NCI-H510A treated with DMSO at 0.1 percent for 48 hours (cell line): ENCODE measurements at regions not wholly inside any gene's neighbourhood (a gene's known extent, or its start where the extent isn't known, plus 50 kb on each side); places are given as distances from the start of the nearest gene placed in this dataset.
"Not testable (repeated sequence)": the region's sequence is repeated elsewhere in the genome, so short reads cannot be mapped to it uniquely, and the experiment has no call there.

Experiments used
- DNase-seq: peaks from one replicate; lab custom pipeline; 2025; lab: John Stamatoyannopoulos, UW

DNA sequence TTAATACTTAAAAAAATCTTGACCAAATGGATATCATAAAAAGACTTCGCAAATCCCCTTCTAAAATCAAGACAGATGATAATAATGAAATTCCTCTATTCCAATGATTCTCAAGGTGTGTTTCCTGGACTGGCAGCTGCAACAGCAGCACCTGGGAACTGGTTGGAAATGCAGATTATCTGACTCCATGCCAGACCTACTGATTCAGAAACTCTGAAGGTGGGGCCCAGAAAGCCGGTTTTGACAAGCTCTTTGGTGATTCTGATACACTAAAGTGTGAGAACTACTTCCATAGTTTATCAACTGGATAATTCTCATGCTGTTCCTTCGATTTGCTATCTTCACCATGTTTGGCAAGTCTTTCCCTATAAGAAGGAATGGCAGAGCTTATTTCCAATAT lies 252.1 kb downstream of the COL12A1 start:
- no peak for DNase-seq

DNA sequence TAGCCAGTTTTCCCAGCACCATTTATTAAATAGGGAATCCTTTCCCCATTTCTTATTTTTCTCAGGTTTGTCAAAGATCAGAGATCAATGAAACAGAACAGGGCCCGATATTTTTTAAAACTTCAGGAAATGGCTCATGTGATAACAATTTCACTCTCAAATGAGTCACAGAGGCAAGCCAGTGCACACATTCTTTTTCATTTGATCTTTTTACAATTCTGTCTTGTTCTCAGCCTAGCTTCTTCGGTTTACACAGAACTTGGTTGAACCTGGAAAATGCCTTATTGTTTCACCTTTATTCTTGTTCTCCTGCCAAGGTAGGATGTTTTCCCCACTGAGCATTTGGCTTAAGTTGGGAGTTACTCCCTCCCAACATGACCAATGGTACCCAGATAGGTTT lies 258.9 kb downstream of the COL12A1 start:
- DNase-seq = no peak

DNA sequence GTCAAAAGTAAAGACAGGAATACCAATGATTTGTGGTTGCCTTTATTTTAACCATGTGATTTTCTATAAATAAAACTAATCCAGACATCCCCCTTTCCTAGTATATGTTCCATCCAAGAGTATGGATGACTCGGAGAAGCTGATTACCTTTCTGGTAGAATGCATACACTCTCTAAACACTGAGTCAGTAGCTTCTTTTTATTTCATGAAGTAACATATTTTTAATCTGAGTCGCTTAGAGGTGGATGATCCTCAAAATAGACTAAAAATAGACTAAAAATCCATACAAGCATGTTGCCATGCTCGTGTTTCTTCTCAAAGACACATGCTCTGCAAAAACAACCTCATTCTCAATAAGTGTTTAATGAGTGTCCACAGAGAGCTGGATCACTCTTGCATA lies 263.7 kb downstream of the COL12A1 start:
- no peak for DNase-seq

DNA sequence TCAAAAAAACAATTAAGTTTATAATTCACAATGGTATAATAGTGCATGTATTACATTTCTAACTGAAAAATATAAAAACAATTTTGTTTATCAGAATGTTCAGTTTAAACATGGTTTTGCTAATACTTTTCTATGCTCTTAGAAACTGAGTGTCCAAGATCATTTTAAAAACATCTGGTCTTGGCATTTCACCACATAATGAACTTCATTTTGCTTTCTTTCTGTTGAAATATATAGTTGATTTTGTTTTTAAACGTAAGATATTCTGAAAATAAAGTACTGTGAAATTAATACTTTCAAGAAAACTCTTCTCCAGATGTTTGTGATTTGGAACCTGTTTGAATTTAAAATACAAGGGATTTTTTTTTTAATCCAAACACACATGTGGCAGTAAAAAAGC lies 264.4 kb downstream of the COL12A1 start:
- DNase-seq = no peak

DNA sequence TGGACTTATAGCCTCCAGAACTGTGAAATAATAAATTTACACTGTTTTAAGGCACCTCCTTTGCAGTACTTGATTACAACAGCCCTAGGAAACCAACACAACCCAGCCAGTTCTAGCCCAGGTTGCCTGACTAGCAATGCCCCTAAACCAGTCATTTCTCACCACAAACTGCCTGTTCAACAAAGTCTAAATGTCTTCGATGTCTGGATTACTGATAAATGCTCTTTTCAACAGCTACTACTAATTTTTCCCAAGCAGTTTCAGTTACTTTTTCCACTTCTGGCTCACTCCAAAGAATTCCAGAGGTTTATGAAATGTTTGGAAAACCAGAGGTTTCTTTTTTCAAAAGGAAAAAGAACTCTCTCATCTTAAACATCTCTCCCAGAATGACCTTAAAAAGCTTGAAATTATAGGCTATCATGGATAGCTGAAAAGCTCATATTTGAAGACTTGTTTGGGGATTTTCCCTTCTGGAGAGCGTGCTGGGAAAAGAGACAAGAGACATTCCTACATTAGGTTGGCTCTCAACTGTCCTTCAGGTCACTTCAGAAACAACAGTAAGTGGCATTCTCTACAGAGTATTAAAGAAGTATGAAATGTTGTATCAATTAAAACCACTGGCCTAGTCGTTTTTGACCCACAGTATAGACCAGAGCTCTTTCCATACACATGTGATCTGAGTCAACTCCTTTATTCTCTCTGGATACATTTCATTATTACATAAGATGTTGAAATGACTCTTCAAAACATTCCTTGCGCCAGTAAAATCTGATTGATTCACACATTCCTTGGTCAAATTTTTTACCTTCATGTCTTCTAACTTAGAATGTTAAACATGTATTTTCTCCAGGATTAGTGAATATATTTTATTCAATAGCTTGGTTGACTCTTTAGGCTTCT lies 265.9 kb downstream of the COL12A1 start:
- no peak for DNase-seq

DNA sequence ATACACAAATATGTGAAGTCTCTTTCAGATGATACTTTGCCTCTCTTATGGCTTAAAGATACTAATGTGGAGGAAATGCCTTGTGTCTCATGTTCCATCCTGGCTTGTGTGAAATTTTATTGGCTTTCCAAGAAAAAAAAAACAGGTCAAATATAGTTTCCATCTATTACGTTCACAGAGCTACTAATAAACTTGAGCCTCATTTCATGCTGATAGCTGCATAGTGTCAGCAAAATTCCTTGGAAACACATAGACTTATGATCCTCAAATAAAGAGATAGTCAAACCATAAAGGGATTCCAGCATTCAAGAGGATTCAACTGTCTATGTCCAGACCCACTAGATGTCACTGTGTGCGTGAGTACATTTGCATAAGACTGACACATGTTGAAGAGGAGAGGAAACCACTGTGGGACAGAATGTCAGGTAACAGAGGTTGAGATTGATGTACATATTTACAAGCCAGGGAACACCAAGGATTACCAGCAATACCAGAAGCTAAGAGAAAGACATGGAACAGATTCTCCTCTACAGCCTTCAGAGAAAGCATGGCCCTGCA lies 266.6 kb downstream of the COL12A1 start:
- no peak for DNase-seq

DNA sequence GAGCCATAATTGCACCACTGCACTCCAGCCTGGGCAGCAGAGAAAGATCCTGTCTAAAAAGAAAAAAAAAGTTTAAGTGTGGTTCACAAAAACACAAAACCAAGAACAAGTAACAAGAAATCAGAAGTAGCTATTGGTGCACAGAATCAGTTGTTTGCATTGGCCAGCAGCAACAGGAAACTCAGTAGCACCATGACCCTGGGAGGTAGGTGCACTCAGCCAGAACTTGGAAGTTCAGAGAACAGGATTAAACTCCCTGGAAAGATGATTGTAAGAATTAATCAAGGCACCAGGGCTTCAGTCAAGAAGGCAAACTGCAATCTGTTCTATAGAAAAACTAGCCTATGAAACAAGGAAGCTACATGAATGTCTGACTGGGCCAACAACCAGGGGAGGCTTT lies 267.9 kb downstream of the COL12A1 start:
- DNase-seq = no peak

DNA sequence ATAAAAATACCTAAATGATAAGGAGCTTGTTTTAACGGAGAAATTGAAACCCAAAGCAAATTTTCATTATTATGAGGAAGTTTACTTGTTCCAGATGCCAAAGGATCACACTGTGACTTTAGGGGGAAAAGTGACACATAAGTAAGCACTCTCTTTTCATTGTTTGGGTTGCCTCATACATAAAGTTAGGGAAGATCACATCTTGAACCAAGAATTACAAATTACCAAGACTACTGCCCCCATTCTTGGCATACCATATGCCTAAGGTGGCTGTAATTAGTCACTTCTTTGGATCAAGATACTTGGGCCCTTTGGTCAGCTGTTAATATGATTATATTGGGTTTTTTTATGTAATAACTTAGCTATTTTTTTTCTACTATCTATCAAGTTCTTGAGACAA lies 269.0 kb downstream of the COL12A1 start:
- DNase-seq = no peak

DNA sequence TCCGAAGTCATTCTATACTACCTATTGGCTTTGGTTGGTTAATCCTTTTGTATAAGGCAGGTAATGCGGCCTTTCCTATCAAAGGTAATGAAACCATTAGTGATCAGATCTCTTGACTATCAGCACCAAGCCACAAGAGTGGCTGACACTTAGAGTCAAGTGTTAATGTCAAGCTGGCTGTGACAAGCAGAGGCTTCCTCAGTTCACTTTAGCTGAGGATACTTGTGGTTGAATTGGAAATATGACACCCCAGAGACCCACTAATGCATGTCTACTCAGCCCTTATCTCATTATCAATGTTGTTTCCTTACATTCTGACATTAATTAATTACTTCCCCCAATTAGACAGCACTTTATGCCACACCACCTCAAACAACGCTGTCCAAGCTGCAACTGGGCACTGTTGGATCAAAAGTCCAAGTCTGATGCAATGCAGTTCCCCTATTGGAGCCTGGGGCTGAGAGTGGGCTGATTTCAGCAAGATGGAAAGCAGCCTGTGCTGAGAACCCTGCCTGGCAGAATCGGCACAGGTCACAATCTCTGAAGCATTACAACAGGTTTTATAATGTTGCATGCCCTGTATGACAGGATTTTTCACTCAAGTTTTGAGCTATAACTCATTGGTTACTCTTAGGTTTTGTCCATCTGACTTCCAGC lies 273.5 kb downstream of the COL12A1 start:
- peak; percentile 40 for DNase-seq

DNA sequence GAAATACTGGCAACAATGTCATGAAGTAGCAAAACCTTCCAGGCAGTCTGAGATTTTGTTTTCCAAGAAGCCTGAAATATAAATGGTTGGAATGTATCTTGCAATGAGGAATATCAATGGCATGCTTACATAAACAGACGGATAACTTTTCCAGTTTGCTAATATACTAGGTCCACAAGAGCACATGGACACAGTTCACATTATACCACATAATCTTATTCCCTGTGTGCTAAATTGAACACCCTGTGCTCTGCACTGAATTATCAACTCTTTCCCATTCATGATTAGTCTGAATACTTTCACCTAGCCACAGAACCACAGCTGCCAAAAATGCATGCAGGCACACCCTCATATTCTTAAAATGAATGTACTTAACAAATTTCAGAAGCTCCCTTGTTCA lies 274.3 kb downstream of the COL12A1 start:
- no peak for DNase-seq

DNA sequence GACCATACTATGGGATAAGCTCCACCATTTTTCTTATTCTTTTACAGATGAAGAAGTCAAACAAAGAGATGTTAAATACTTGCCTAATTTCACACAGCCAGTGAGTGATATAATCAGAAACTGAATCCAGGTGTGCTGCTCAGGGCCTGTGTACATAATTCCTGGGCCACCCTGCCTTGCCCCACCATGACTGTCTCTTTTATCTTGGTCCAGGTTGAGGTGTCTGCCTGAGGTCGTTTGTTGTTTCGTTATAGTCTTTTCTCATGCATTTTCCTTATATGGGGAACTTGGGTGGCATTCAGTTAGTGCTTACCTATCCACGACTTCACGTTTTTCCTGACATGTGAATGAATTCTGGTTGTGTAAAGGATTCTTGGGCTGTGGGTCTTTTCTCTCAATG lies 277.6 kb downstream of the COL12A1 start:
- DNase-seq = no peak

DNA sequence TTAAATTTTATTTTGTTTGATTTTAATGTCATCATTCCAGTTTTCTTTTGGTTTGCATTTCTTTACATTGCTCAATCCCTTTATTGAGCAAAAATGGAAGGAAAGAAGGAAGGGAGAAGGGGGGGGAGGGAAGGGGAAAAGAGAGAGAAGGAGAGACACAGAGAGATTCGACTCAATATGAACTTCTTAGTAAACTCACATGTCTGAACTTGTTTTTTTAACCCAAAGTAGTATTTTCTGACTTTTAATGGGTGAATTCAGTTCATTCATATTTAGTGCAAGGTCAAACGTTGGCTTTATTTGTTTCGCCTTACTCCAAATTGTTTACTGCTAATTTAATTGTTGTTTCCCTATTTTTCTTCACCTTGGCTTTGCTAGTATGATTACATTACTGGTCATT lies 278.6 kb downstream of the COL12A1 start:
- no peak for DNase-seq

DNA sequence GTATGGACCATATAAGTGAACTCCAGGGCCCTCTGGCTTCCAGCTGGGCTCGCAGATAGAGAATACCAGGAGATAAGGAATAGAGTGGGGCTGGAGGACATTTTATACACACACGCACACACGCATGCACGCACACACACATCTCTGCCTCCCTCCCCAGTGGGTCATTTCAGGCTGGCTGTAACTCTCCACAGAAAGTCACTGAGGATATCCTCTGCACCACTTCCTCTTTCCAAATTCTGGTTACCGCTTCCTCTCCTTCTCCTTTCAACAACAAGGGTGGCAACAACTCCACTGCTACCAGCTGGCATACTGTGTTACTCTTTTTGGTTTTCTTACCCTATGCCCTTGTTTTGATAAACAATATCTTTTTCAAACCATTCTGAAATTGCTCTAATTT lies 280.2 kb downstream of the COL12A1 start:
- no peak for DNase-seq

DNA sequence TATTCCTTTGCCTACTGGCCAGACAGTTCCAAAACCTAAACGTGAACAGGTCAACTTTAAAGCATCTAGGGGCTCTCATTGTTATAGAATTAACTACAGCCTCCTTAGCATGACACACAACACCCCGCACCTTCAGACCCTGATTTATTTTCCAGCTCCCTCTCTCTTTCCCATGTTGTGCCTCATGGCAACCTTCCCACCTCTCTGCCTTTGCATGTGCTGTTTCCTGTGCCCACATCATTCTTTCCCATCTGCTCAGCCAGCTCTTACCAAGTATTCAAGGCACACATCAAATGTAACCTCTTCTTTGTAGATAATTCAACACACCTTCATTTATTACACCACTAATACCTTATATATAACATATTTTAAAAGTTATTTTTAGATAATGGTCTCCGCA lies 291.0 kb downstream of the COL12A1 start:
- DNase-seq = no peak

DNA sequence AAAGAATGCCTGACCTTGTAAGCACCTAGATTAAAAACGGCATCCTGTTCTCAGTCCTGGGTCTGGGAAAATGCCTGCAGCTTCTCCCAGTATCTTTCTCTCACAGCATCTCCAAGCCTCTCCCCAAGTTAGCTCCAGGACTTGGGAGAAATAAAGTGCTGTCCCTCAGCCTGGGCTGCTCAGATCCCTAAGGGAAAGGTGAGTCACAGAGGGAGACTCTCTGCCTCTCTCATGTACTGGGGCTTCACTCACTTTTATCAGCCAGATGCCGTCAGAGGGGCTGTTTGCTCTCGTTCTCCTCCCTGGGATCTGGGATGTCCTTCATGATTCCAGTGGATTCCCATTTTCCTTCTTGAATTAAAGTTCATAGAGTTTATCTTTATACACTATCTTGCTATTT lies 293.6 kb downstream of the COL12A1 start:
- DNase-seq = no peak

DNA sequence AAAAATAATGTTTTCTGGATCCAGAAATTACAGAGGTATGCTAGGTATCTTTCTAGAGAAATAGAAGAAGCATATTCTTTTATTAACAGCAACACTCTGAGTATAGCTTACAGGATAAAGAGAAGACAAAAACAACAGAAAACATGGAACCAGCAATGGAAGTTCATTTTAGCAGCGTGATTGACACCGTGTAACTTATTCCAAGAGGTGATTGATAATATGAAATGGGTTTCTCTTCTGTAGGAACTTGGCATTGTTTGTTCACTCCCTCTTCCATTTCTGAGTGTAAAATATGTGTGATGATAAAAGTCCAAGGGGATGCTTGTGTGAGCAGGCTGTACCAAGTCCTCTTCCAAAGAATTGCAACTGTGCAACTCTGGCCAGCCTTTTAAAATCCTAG lies 303.0 kb downstream of the COL12A1 start:
- no peak for DNase-seq

DNA sequence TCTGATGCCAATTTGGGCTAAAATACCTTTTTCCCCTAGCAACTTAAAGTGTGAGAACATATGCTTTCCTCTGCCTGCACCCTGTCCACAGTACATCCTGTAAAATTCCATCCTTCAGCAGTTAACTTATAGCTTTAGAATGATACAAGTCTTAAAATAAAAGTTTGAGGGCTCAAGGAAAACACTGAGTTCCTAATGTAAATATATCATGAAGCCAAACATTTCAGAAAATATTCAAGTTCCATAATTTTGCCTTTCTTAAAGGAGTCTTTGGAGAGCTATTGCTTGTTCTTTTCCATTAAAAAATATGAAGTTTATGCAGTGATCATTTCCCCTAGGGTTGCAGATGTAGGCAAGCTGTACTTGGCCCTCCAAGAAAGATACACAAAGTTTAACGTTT lies 303.8 kb downstream of the COL12A1 start:
- DNase-seq = no peak

DNA sequence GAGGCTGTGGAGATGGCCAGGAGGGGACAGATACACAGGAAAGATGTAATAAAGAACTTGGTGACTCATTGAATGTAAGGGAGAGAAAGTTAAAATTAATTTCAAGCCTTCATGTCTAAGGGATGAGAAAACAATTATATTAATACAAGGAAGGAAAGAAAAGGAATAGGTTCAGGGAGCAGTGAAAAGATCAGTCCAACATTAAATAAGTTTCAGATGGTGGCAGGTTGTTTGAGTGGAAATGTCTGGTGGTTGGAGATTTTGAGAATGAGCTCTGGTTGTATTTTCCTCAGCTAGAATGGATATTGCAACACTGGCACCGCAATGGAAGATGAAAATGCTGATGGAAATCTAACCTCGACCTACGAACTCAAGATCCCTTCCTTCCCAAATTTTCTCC lies 304.3 kb downstream of the COL12A1 start:
- no peak for DNase-seq

DNA sequence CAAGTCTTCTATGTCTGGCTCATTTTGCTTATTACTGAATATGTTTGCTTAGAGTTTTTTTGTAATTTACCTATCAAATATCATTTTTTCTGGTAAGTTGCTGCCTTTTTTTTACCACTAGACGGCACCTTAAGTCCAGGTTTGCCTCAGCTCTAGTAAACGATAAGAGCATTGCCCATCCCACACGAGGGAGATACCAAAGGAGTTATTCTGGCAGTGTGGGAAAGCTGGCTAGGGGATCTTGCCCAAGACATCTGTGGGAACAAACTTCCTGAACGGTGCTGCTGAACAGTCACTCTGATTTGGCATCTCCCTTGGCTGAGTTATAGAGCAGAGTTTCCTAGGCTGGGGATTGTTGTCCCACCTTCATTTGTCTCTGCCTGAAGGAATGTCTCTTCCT lies 306.4 kb downstream of the COL12A1 start:
- DNase-seq = no peak

DNA sequence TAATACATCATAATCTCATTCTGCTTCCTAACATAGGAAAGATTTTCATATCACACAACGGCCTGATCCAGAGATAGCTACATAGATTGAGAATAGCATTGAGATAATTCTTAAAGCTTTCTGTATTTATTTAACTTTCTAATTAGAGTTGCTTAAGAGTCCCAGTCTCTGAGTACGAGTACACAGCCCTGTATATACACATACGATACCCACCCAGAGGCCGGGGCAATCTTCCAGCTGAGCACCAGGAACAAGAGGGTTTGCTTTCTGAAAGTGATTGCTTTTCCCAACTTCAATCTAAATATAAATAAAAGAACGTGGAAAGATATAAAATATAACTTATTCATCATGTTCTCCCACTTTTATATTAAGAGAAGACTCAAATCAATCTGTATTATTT lies 313.8 kb downstream of the COL12A1 start:
- DNase-seq = no peak

DNA sequence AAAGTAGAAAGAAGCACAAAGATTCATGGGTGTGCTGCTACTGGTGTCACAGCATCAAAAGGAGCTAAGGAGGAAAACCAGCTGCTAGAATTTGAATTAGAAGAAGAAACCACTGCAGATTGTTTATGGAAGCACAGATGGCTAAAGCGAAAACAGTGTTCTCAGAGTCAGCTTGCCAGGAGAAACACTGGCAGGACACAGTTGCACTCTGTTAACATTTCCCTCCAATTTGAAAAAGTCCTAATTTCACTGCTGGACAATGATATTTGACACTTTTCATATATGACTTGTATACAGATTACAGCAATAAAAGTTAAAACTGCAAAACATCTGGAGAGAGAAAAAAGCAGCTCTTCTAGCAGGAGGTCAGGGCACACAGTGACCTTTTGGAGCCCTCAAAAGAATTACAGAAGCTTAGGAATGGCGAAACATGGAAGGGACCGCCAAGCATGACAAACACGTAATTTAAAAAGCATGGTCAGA lies 314.5 kb downstream of the COL12A1 start:
- DNase-seq = no peak

DNA sequence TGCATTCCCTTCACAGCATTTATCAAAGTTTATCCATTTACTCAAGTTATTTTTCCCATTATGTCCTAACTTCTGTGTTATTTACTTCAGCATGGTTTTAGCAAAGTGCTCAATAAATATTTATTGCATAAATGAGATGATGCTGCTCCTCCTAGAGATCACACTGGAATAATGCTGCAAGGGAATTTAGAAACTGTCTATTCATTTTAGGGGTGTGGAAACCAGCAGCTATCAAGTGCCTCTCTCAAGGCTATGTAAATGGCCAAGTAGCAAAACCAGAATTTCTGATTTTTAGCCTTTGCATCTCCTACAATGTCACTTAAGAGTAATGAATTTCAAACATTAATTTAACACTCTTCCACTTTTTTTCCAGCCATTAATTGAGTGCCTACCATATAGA lies 316.2 kb downstream of the COL12A1 start:
- DNase-seq = no peak

DNA sequence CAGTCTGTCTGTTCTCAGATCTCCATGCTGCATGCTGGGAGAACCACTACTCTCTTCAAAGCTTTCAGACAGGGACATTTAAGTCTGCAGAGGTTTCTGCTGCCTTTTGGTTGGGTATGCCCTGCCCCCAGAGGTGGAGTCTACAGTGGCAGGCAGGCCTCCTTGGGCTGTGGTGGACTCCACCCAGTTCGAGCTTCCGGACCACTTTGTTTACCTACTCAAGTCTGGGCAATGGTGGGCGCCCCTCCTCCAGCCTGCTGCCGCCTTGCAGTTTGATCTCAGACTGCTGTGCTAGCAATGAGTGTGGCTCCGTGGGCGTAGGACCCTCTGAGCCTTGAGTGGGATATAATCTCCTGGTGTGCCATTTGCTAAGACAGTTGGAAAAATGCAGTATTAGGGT lies 317.1 kb downstream of the COL12A1 start:
- DNase-seq = not testable (repeated sequence)
